ENCODE measurements at regions not wholly inside any gene's neighbourhood (a gene's known extent, or its start where the extent isn't known, plus 50 kb on each side); places are given as distances from the start of the nearest gene placed in this dataset.

- no peak overlapping the region for H3K4me3 ChIP-seq (replicated peaks in 1 of 3; ENCODE audit: insufficient read depth in 1 of 3, low read depth in 2 of 3, low read length in 3 of 3)
- H3K4me1 ChIP-seq (ENCODE audit: insufficient read depth, low read length) = no peaks in the 10 kb centered on the region
- DNase-seq (ENCODE audit: low spot score) (no peak), FAIRE-seq (no peak), ATAC-seq (no peak)
- intact Hi-C loops (cut with micrococcal nuclease; ENCODE audit: unreplicated experiment) = no loop called here
- no peak overlapping the region for H3K27ac ChIP-seq (ENCODE audit: extremely low read length, insufficient read depth, low read length)
- no peak for TF ChIP-seq MEIS2 (CRISPR knock-in tag; IDR thresholded peaks at IDR 0.05)
- no peaks in the 10 kb centered on the region; a peak in 1 of 5 replicates for H3K27me3 ChIP-seq (ENCODE audit: control insufficient read depth in 1 of 2, insufficient read depth in 2 of 2, low read length in 2 of 2)
- H3K9me3 ChIP-seq (ENCODE audit: low read length) = no peaks in the 10 kb centered on the region
- no peak overlapping the region for H2AFZ ChIP-seq (ENCODE audit: low read length)
- no peak overlapping the region for H3K9ac ChIP-seq (ENCODE audit: insufficient read depth, low read depth, low read length)
- H3K36me3 ChIP-seq (replicated peaks in 1 of 2; ENCODE audit: control insufficient read depth in 1 of 2, insufficient read depth in 2 of 2, low read length in 2 of 2) = no peaks in the 10 kb centered on the region
- in situ Hi-C loops (cut with HindIII; ENCODE audit: extremely low pct_ligation_motif_present, low pct_unique_long_range_greater_than_20kb) = no loop called here
- no peak overlapping the region for H3K4me2 ChIP-seq (ENCODE audit: low read depth, low read length)
- ChIA-PET POLR2A (no interaction called here), CTCF (ENCODE audit: low intra/inter-chr PET ratio, low total read pairs) (no interaction called here)
- WGBS (ENCODE audit: low lambda C conversion rate) = 0% methylated on average over 2 of the region's 2 CpGs
- H4K20me1 ChIP-seq (ENCODE audit: insufficient read depth, low read length) = no peaks in the 10 kb centered on the region
- H3K79me2 ChIP-seq (ENCODE audit: insufficient read depth, low read length) = no peaks in the 10 kb centered on the region
- no TSS peak for BruUV-seq (replicated peaks)
These were observed 480.5 kb downstream of the KDM4C start for GRCh38 chr9:7238247-7238637.

- intact Hi-C loops (cut with micrococcal nuclease; ENCODE audit: unreplicated experiment) = no loop called here
- Histone ChIP-seq H3K27me3 (ENCODE audit: control insufficient read depth in 1 of 2, insufficient read depth in 2 of 2, low read length in 2 of 2) (no peaks in the 10 kb centered on the region; a peak in 1 of 5 replicates), H3K27ac (ENCODE audit: extremely low read length, insufficient read depth, low read length) (no peak overlapping the region), H3K4me1 (ENCODE audit: insufficient read depth, low read length) (no peaks in the 10 kb centered on the region), H3K36me3 (replicated peaks in 1 of 2; ENCODE audit: control insufficient read depth in 1 of 2, insufficient read depth in 2 of 2, low read length in 2 of 2) (no peaks in the 10 kb centered on the region), H3K9me3 (ENCODE audit: low read length) (no peaks in the 10 kb centered on the region), H3K4me2 (ENCODE audit: low read depth, low read length) (no peak overlapping the region), H4K20me1 (ENCODE audit: insufficient read depth, low read length) (no peaks in the 10 kb centered on the region), H3K9ac (ENCODE audit: insufficient read depth, low read depth, low read length) (no peak overlapping the region), H2AFZ (ENCODE audit: low read length) (no peak overlapping the region), H3K4me3 (replicated peaks in 1 of 3; ENCODE audit: insufficient read depth in 1 of 3, low read depth in 2 of 3, low read length in 3 of 3) (no peak overlapping the region), H3K79me2 (ENCODE audit: insufficient read depth, low read length) (no peaks in the 10 kb centered on the region)
- CTCF ChIA-PET (ENCODE audit: low intra/inter-chr PET ratio, low total read pairs) = no interaction called here
- POLR2A ChIA-PET = no interaction called here
- ATAC-seq (no peak), DNase-seq (ENCODE audit: low spot score) (no peak), FAIRE-seq (no peak)
- BruUV-seq (replicated peaks) = no TSS peak
- in situ Hi-C loops (cut with HindIII; ENCODE audit: extremely low pct_ligation_motif_present, low pct_unique_long_range_greater_than_20kb) = no loop called here
- no CpG with 5 or more reads among the region's 1 CpG for WGBS (ENCODE audit: low lambda C conversion rate)
- TF ChIP-seq SP140L (CRISPR knock-in tag; IDR thresholded peaks at IDR 0.05; ENCODE audit: borderline replicate concordance) (no peak), FOXO1 (CRISPR knock-in tag; IDR thresholded peaks at IDR 0.05) (no peak), RERE (CRISPR knock-in tag; IDR thresholded peaks at IDR 0.05; ENCODE audit: low read depth) (no peak), JARID2 (CRISPR knock-in tag; IDR thresholded peaks at IDR 0.05; ENCODE audit: insufficient replicate concordance) (no peak), NBN (conservative IDR thresholded peaks at IDR 0.05) (no peak), ZNF326 (CRISPR knock-in tag; IDR thresholded peaks at IDR 0.05; ENCODE audit: borderline replicate concordance) (no peak), ZNF431 (CRISPR knock-in tag; IDR thresholded peaks at IDR 0.05; ENCODE audit: borderline replicate concordance, low read depth) (no peak), ZBTB1 (CRISPR knock-in tag; IDR thresholded peaks at IDR 0.05; ENCODE audit: borderline replicate concordance) (no peak), HMGA1 (CRISPR knock-in tag; conservative IDR thresholded peaks at IDR 0.05) (no peak), ZNF652 (CRISPR knock-in tag; IDR thresholded peaks at IDR 0.05; ENCODE audit: borderline replicate concordance, low read depth) (no peak), ARID3A (IDR thresholded peaks at IDR 0.05; ENCODE audit: low read depth, low read length) (no peak)
These were observed 479.9 kb downstream of the KDM4C start for GRCh38 chr9:7237473-7238246.

Data from HepG2 (cell line).